ENCODE measurements at regions not wholly inside any gene's neighbourhood (a gene's known extent, or its start where the extent isn't known, plus 50 kb on each side); places are given as distances from the start of the nearest gene placed in this dataset.

- no peak for TF ChIP-seq CTCF (IDR thresholded peaks at IDR 0.05; ENCODE audit: low read depth, low read length, missing control alignments)
- H3K4me3 ChIP-seq (replicated peaks; ENCODE audit: low read depth, low read length) = no peak overlapping the region
- DNase-seq (ENCODE audit: extremely low read depth, low read depth) = no peak
These were observed 833.6 kb upstream of the AGA start for GRCh38 chr4:178275671-178276360.

GRCh38 chr4:178280362-178280761 is 838.1 kb upstream of the AGA start:
- no peak overlapping the region for H3K4me3 ChIP-seq (replicated peaks; ENCODE audit: low read depth, low read length)
- no peak for DNase-seq (ENCODE audit: extremely low read depth, low read depth)
- TF ChIP-seq CTCF (IDR thresholded peaks at IDR 0.05; ENCODE audit: low read depth, low read length, missing control alignments) = no peak

DNA sequence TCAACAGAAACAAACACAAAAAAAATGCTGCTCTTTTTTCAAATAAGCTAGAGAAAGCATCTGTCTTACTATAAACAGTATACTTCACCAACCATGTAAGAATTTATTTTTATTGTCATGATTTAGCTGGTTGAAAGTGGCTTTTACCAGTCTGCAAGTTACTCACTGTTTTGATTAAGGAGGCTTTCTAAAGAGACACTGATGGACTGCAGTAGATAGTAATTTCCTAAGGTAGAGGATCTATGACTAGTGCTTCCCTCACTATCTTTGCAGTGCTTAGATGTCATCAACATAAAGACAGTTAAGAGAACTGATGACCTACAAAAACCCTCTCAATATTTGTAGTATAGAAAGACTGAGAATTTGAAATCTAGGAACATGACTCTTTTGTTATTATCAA is 846.2 kb upstream of the AGA start:
- TF ChIP-seq CTCF (IDR thresholded peaks at IDR 0.05; ENCODE audit: low read depth, low read length, missing control alignments) = no peak
- no peak for DNase-seq (ENCODE audit: extremely low read depth, low read depth)
- no peak overlapping the region for H3K4me3 ChIP-seq (replicated peaks; ENCODE audit: low read depth, low read length)

GRCh38 chr4:178293601-178294000 is 851.4 kb upstream of the AGA start:
- no peak for TF ChIP-seq CTCF (IDR thresholded peaks at IDR 0.05; ENCODE audit: low read depth, low read length, missing control alignments)
- no peak overlapping the region for H3K4me3 ChIP-seq (replicated peaks; ENCODE audit: low read depth, low read length)
- no peak for DNase-seq (ENCODE audit: extremely low read depth, low read depth)

DNA sequence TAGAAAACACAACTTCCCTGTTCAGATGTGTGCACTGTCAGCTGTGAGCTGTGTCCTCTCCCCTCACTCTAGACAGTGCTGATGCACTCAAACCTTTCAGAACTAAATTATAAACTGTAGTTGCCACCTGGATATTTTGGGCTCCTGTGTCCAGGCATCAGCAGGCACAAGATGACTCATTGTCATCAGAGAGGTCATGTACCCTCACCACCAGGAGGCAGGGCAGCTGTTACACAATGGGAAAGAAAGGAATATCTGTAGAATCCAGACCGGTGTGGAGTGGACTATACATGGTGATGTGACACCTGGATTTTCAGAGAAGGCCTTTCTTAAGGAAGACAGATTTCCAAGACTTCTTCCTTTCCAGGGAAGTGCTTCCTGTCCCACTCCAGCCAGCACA is 854.4 kb upstream of the AGA start:
- H3K4me3 ChIP-seq (replicated peaks; ENCODE audit: low read depth, low read length) = no peak overlapping the region
- DNase-seq (ENCODE audit: extremely low read depth, low read depth) = no peak
- no peak for TF ChIP-seq CTCF (IDR thresholded peaks at IDR 0.05; ENCODE audit: low read depth, low read length, missing control alignments)

- H3K4me3 ChIP-seq (replicated peaks; ENCODE audit: low read depth, low read length) = no peak overlapping the region
- DNase-seq (ENCODE audit: extremely low read depth, low read depth) = no peak
- TF ChIP-seq CTCF (IDR thresholded peaks at IDR 0.05; ENCODE audit: low read depth, low read length, missing control alignments) = no peak
These were observed 864.3 kb upstream of the AGA start for GRCh38 chr4:178306565-178306964.

- DNase-seq (ENCODE audit: extremely low read depth, low read depth) = no peak
- TF ChIP-seq CTCF (IDR thresholded peaks at IDR 0.05; ENCODE audit: low read depth, low read length, missing control alignments) = no peak
- H3K4me3 ChIP-seq (replicated peaks; ENCODE audit: low read depth, low read length) = no peak overlapping the region
These were observed 867.7 kb upstream of the AGA start for GRCh38 chr4:178309890-178310289.

Data from HFF-Myc (cell line).